HepG2 (cell line): ENCODE measurements at regions not wholly inside any gene's neighbourhood (a gene's known extent, or its start where the extent isn't known, plus 50 kb on each side); places are given as distances from the start of the nearest gene placed in this dataset.

ENCODE experiments used
- ATAC-seq: fragments of 200-7000 bp; cut with Tn5 transposase; 3 replicates; pipeline ENCODE4 v1.9.1; 2020; ENCODE audit warnings: mild to moderate bottlenecking, moderate library complexity
- BruUV-seq: library from RNA; stranded (reverse); fragments of 400-500 nt; replicated peaks from 2 replicates; lab custom pipeline; 2021; lab: Mats Ljungman, UMichigan
- CTCF ChIA-PET: fragments of 300-600 bp; formaldehyde crosslinking; extraction: SDS; loops from one replicate; lab custom pipeline; 2021; ENCODE audit warnings: low total read pairs, inconsistent platforms, low intra/inter-chr PET ratio; lab: Yijun Ruan, JAX
- POLR2A ChIA-PET: fragments of 350-600 bp; sonication (Branson Sonifier 250); formaldehyde crosslinking; loops from one replicate; lab custom pipeline; 2020; ENCODE audit warnings: antibody characterized with exemption, inconsistent platforms; lab: Yijun Ruan, JAX
- DNase-seq: peaks from one replicate; pipeline ENCODE4 v3.0.0-alpha.2; 2015; ENCODE audit warnings: low spot score
- FAIRE-seq: peaks from 3 replicates; lab custom pipeline; 2011; peaks lifted over from hg19 to GRCh38; lab: Jason Lieb, UNC
- H2AFZ ChIP-seq: one replicate; pipeline ENCODE4 v1.6.1; 2011; ENCODE audit warnings: low read length, inconsistent platforms
- H3K27ac ChIP-seq: fragments of 300-600 bp; 3 replicates; pipeline ENCODE4 v1.8.0; 2011; ENCODE audit warnings: mixed run types, mild to moderate bottlenecking, mixed read lengths, low read length, inconsistent platforms; ENCODE audit not compliant: insufficient read depth; ENCODE audit errors: extremely low read length
- H3K27me3 ChIP-seq, 2 experiments: fragments of 200-600 bp in 1 of 2; 2 replicates in 1 of 2; 3 replicates in 1 of 2; pipeline versions ENCODE4 v1.6.0 to v1.8.0; 2011; ENCODE audit warnings: low read length in 2 of 2, mild to moderate bottlenecking in 2 of 2, moderate library complexity in 2 of 2, inconsistent platforms in 1 of 2; ENCODE audit not compliant: insufficient read depth in 2 of 2, control insufficient read depth in 1 of 2
- H3K36me3 ChIP-seq, 2 experiments: fragments of 200-600 bp in 1 of 2; replicated peaks in 1 of 2; 2 replicates in 1 of 2; 3 replicates in 1 of 2; pipeline versions ENCODE4 v1.5.1 to v1.8.0; 2011; ENCODE audit warnings: low read length in 2 of 2, inconsistent platforms in 1 of 2; ENCODE audit not compliant: insufficient read depth in 2 of 2, control insufficient read depth in 1 of 2
- H3K4me1 ChIP-seq: 2 replicates; pipeline ENCODE4 v1.5.1; 2012; ENCODE audit warnings: low read length, inconsistent platforms; ENCODE audit not compliant: insufficient read depth
- H3K4me2 ChIP-seq: 2 replicates; pipeline ENCODE4 v1.6.0; 2011; ENCODE audit warnings: low read depth, low read length, inconsistent platforms
- H3K4me3 ChIP-seq, 3 experiments: fragments of 200-600 bp in 1 of 3; sonication (generic), shearing (Covaris generic) in 1 of 3; replicated peaks in 1 of 3; 2 replicates each; pipeline ENCODE4 v1.5.1; 2011 to 2016; ENCODE audit warnings: low read length in 3 of 3, inconsistent platforms in 2 of 3, low read depth in 2 of 3, mild to moderate bottlenecking in 2 of 3, control low read depth in 1 of 3, mixed read lengths in 1 of 3; ENCODE audit not compliant: insufficient read depth in 1 of 3
- H3K79me2 ChIP-seq: one replicate; pipeline ENCODE4 v1.6.1; 2011; ENCODE audit warnings: low read length, inconsistent platforms; ENCODE audit not compliant: insufficient read depth
- H3K9ac ChIP-seq: 2 replicates; pipeline ENCODE4 v1.6.0; 2011; ENCODE audit warnings: mild to moderate bottlenecking, low read depth, low read length, inconsistent platforms; ENCODE audit not compliant: insufficient read depth
- H3K9me3 ChIP-seq: 2 replicates; pipeline ENCODE4 v1.5.1; 2012; ENCODE audit warnings: mild to moderate bottlenecking, low read length
- H4K20me1 ChIP-seq: 2 replicates; pipeline ENCODE4 v1.6.0; 2011; ENCODE audit warnings: inconsistent platforms, mild to moderate bottlenecking, low read length, moderate library complexity; ENCODE audit not compliant: insufficient read depth
- HOXD1 ChIP-seq: sonication (generic); formaldehyde crosslinking; IDR thresholded peaks from 2 replicates; pipeline ENCODE4 v1.5.0; 2020; ENCODE audit warnings: missing genetic modification reagents
- ZNF563 ChIP-seq: sonication (generic); formaldehyde crosslinking; IDR thresholded peaks from 2 replicates; pipeline ENCODE4 v1.8.0; 2022; ENCODE audit warnings: mild to moderate bottlenecking, moderate library complexity, missing genetic modification reagents
- ZNF570 ChIP-seq: sonication (generic); formaldehyde crosslinking; IDR thresholded peaks from 2 replicates; pipeline ENCODE4 v1.4.0; 2020; ENCODE audit warnings: mild to moderate bottlenecking, missing genetic modification reagents, borderline replicate concordance
- WGBS: methylation state at CpG from one replicate; pipeline ENCODE4 v1.1.6; 2017; ENCODE audit warnings: low lambda C conversion rate; 5-methylcytosine and 5-hydroxymethylcytosine counted together
- in situ Hi-C: cut with HindIII; loops from 2 replicates; pipeline ENCODE4 v1.10.0; 2017; ENCODE audit warnings: low pct_unique_long_range_greater_than_20kb; ENCODE audit not compliant: extremely low pct_ligation_motif_present
- intact Hi-C: fragments of 100-400 bp; cut with micrococcal nuclease; formaldehyde crosslinking; loops from one replicate; pipeline ENCODE4 v1.10.0; 2022; ENCODE audit not compliant: unreplicated experiment
- TF ChIP-seq, protein P1 (sequence below): sonication (generic); formaldehyde crosslinking; IDR thresholded peaks from 2 replicates; pipeline ENCODE4 v1.9.0; 2021; ENCODE audit warnings: missing genetic modification reagents, mild to moderate bottlenecking, borderline replicate concordance
- TF ChIP-seq, protein P2 (sequence below): sonication (generic); formaldehyde crosslinking; IDR thresholded peaks from 2 replicates; pipeline ENCODE4 v1.4.0; 2020; ENCODE audit warnings: missing genetic modification reagents

DNA sequence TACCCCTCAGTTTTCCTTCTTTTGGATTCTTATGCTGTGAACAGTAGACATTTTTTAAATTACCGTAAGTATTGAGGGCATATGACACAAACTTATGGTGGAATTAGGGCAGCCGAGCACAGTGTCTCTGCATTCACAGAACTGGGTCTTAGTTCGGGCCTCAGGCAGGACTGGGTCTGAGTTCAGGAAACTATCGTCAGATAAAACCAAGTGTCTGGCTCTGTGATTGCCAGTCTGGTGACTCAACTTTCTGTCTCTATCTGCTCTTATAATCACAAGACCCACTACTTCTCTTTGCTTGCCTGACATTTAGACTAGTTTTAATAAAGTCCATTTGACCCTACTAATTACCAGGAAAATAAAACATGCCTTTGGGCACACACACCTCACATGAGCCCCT lies 146.2 kb downstream of the LMLN start:
- WGBS, result 49% methylated on average over 4 of the region's 4 CpGs
- H3K4me3 ChIP-seq, result no peak overlapping the region
- H3K9me3 ChIP-seq, result no peaks in the 10 kb centered on the region
- H4K20me1 ChIP-seq, result no peaks in the 10 kb centered on the region
- no peaks in the 10 kb centered on the region for H3K79me2 ChIP-seq
- CTCF ChIA-PET, result no interaction called here
- POLR2A ChIA-PET, result no interaction called here
- in situ Hi-C loops, result no loop called here
- TF ChIP-seq, protein P1, sequence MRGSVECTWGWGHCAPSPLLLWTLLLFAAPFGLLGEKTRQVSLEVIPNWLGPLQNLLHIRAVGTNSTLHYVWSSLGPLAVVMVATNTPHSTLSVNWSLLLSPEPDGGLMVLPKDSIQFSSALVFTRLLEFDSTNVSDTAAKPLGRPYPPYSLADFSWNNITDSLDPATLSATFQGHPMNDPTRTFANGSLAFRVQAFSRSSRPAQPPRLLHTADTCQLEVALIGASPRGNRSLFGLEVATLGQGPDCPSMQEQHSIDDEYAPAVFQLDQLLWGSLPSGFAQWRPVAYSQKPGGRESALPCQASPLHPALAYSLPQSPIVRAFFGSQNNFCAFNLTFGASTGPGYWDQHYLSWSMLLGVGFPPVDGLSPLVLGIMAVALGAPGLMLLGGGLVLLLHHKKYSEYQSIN (CRISPR knock-in tag), result no peak
- TF ChIP-seq HOXD1 (CRISPR knock-in tag), result no peak
- TF ChIP-seq, protein P2, sequence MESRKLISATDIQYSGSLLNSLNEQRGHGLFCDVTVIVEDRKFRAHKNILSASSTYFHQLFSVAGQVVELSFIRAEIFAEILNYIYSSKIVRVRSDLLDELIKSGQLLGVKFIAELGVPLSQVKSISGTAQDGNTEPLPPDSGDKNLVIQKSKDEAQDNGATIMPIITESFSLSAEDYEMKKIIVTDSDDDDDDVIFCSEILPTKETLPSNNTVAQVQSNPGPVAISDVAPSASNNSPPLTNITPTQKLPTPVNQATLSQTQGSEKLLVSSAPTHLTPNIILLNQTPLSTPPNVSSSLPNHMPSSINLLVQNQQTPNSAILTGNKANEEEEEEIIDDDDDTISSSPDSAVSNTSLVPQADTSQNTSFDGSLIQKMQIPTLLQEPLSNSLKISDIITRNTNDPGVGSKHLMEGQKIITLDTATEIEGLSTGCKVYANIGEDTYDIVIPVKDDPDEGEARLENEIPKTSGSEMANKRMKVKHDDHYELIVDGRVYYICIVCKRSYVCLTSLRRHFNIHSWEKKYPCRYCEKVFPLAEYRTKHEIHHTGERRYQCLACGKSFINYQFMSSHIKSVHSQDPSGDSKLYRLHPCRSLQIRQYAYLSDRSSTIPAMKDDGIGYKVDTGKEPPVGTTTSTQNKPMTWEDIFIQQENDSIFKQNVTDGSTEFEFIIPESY (CRISPR knock-in tag), result no peak
- TF ChIP-seq ZNF563 (CRISPR knock-in tag), result no peak
- no peak for TF ChIP-seq ZNF570 (CRISPR knock-in tag)
- TF ChIP-seq, all 625 proteins: peak for 0
- no peak overlapping the region for H2AFZ ChIP-seq
- no peak overlapping the region for H3K9ac ChIP-seq
- intact Hi-C loops, result no loop called here
- H3K27me3 ChIP-seq, result peaks cover 0 to 8% of the 10 kb centered on the region in 2 experiments; a peak in 1 of 5 replicates
- no peaks in the 10 kb centered on the region for H3K4me1 ChIP-seq
- no peak for ATAC-seq
- no TSS peak for BruUV-seq
- no peak for DNase-seq
- no peak overlapping the region for H3K4me2 ChIP-seq
- H3K36me3 ChIP-seq, result no peaks in the 10 kb centered on the region
- no peak overlapping the region for H3K27ac ChIP-seq
- FAIRE-seq, result no peak
